Left lobe of liver (tissue), 2 donors: ENCODE measurements at regions not wholly inside any gene's neighbourhood (a gene's known extent, or its start where the extent isn't known, plus 50 kb on each side); places are given as distances from the start of the nearest gene placed in this dataset.
"Not testable (repeated sequence)": the region's sequence is repeated elsewhere in the genome, so short reads cannot be mapped to it uniquely, and the experiment has no call there.

ENCODE experiments used
- ATAC-seq: fragments of 200-7000 bp; cut with Tn5 transposase; one replicate; pipeline ENCODE4 v1.9.1; 2020; ENCODE audit warnings: mild to moderate bottlenecking, moderate library complexity
- DNase-seq: peaks from one replicate; pipeline ENCODE4 v3.0.0-alpha.2; 2020; ENCODE audit warnings: low spot score
- donor health status: DM: no; HTN: no; CAD: no; lungs with moderate emphysema.
- donor health status: DM: no; HTN: yes; CAD: no.

DNA sequence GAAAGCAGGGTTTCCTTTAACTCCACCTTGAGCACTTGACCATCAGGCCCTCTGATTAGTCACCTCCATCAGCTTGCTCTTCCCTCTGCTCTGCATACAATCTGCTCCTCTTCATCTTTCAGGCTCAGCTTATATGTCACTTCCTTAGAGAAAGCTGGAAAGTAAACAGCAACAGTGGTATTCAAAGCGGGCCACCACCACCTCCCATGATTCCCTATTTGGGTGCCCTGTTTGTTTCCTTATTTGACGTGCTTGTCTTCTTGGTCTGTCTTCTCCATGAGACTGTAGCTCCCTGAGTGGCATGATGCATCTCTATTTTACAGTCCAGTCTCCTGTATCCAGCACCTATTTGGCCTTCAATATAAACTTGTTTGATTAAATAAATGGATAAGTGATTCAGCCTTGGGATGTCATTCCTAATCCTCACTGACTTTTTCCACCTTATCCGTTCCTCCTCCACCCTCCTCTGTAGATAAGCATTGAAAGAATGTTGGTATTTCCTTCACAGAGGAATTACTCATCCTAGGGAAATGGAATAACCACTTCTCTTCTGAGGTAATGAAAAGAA is 102.8 kb upstream of the SGK1 start:
- DNase-seq (no peak), ATAC-seq (no peak)

- ATAC-seq (no peak), DNase-seq (no peak)
Observed at GRCh38 chr6:134419716-134420115, 101.8 kb upstream of the SGK1 start.

DNA sequence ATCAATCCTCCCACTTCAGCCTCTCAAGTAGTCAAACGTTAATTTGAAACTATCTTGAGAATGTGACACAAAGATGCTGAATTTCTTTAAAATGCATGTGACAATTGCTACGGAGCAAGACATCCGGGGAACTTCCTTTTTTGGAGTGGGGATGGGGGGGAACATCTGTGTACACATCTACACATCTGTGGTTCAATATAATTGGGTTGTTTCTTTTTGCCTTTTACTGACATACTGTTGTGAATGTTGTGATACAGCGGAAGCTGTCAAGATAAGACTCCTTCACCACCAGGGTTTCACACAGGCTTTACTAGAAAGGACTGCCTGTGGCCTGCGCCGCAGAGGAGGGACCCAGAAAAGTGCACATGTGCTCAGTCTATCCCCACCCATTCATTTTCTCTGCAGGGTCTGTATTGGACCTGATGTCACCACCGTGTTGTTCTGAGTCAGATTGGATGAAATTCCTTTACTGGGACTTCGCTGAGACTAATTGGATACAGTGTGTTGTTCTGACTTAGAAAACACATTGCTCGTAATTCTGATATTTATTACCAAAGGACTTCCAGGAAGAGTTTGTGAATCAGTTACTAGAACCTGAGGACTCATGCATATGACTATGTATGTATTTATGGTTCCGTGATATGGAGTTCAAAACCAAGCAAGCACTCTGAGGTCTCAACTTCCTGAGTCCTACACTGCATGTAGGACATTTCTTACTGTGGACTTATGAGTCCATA is 98.7 kb upstream of the SGK1 start:
- DNase-seq: no peak
- no peak for ATAC-seq

GRCh38 chr6:134415656-134416055 is 97.7 kb upstream of the SGK1 start:
- DNase-seq (no peak), ATAC-seq (no peak)

DNA sequence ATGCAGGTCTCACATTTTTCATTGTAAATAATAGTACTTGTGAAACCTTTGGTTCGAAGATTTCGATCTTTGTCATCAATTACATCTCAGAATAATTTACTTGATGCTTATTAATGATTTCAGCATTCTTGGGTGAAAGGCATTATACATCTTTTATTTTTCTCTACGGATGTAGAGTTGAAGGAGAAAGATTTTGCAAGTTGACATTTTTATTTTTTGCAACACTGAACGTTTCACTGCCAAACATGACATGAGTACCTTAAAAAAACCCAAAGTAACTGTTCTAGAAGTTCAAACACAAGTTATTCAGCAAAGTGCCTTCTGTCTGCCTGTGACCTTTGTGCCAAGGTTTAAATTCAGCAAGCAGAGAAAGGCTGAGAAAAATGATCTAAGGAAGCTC is 97.3 kb upstream of the SGK1 start:
- DNase-seq (no peak), ATAC-seq (no peak)

DNA sequence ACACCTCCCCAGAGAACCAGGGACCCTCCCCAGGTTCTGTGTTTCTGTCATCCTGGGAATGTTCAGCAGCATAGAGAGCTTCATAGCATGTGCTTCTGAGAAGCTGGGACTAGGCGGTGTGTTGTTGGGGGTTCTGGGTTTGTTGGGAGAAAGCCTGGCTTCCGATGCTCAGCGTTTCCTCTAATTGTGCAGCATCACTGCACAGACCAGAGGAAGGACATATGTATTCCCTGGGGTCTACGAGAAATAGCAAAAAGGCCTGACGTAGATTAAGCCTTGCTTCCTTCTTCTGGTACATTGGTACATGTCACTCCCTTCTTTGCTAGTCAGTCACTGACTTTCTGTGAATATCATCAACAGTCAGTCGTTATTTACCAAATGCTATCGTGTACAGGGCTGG is 96.9 kb upstream of the SGK1 start:
- DNase-seq (no peak), ATAC-seq (no peak)

DNA sequence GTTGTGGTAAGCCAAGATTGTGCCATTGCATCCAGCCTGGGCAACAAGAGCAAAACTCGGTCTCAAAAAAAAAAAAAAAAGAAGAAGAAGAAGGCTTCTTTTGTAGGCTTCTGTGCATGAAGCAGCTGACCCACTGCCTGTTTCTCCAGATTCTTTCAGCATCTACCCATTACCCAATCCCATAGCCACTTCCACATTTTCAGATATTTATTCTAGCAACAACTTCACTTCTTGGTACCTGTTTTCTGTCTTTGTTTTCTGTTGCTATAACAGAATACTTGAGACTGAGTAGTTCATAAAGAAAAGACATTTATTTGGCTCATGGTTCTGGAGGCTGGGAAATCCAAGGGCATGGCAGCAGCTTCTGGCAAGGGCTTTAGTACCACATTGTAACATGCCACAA is 95.3 kb upstream of the SGK1 start:
- DNase-seq (no peak), ATAC-seq (no peak)

- peak; percentile 42 for ATAC-seq
- DNase-seq: no peak
Observed at GRCh38 chr6:134410541-134410940, 92.6 kb upstream of the SGK1 start.

DNA sequence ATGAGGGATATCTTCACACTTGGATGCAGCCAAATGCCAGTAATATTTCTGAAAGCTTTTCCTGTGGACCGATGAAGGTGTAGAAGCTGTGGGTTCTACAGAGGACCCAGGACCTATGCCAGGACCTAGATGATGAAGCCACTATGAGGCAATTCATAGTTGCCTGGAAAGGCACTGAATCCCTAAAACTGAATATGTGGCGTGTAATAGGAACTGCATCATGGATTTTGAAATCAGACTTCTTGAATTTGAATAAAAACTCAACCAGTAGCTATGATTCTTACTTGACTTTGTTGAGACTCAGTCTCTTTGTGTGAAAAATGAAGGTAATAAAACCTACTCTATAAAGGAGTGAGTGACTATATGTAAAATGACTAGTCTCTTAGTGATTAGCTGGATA is 89.9 kb upstream of the SGK1 start:
- ATAC-seq (no peak), DNase-seq (no peak)

DNA sequence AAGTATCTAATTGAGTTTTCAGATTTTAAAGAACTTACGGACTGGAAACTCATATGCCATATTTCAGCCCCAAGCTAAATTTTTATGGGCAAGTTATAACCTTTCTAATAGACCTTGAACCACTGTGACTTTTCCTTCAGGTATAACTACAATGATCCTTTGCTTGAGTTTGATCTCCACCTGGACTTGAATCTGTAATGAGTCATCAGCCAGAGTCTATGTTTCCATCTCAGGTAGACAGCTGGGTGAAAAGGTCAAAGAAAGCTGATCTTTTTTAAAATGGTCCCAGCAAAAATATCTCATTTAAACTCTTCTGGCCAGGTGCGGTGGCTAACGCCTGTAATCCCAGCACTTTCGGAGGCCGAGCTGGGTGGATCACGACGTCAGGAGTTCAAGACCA is 88.4 kb upstream of the SGK1 start:
- no peak for DNase-seq
- ATAC-seq: no peak

DNA sequence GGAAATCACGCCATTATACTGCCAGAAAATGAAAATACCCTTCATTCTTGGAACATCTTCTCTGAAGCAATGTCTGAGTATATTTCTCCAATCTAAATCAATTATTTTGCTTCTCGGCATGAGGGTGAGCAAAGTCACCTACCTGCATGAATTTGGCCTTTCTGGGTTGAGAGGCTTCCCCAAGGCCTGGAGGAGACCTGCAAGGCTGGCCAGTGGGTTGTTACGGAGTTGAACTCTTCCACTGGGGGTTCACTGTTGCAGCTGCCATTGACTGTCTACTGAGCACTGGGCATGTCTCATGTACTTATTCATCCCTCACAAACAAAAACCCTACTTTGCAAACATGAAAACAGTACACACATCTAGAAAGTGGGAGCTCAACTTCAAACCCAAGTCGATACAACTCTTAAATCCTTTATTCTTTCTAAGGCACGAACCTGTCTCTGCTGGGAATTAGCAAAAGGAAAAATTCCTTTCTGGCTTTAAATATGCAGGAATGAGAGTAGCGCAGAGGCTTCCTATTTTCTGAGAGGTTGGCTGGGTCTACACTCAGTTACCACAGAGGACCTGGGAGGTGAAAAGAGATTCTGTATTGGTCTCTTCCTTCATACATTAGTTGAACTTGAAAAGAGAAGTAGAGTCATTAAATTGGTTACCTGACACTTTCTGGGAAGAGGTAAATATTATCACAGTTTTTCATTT is 87.6 kb upstream of the SGK1 start:
- no peak for DNase-seq

DNA sequence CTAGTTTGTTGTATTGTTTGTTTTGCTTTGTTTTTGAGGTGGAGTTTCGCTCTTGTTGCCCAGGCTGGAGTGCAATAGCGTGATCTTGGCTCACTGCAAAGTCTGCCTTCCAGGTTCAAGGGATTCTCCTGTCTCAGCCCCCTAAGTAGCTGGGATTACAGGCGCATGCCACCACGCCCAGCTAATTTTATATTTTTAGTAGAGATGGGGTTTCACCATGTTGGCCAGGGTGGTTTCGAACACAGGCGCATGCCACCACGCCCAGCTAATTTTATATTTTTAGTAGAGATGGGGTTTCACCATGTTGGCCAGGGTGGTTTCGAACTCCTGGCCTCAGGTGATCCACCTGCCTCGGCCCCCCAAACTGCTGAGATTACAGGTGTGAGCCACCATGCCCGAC is 85.4 kb upstream of the SGK1 start:
- not testable (repeated sequence) for ATAC-seq, DNase-seq

More for the DNA sequence above, 87.6 kb upstream of the SGK1 start:
- ATAC-seq: no peak

DNA sequence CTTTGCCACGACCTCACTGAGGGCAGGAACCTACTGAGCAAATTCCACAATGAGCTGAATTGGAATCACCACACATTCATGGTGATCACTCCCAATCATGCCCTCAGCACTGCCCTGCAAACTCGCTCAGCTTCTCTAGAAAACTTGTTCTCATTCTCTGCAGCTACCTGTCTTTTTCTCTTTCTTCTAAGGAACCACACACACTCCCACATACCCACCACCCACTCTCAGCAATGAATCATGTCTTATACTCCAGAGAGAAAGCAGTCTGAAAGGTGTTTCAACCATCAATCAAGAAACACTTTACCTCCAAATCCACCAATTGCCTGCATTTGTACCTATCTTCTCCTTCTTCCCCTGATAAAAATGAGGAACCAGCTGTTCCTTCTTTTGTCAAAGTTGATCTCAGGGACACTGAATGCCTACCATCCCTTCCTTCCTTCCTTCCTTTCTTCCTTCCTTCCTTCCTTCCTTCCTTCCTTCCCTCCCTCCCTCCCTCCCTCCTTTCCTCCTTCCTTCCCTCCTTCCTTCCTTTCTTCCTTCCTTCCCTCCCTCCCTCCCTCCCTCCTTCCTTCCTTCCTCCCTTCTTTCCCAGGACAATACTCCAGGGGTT is 84.6 kb upstream of the SGK1 start:
- ATAC-seq (no peak), DNase-seq (no peak)

- DNase-seq (no peak), ATAC-seq (no peak)
Observed at GRCh38 chr6:134400941-134401340, 83.0 kb upstream of the SGK1 start.

DNA sequence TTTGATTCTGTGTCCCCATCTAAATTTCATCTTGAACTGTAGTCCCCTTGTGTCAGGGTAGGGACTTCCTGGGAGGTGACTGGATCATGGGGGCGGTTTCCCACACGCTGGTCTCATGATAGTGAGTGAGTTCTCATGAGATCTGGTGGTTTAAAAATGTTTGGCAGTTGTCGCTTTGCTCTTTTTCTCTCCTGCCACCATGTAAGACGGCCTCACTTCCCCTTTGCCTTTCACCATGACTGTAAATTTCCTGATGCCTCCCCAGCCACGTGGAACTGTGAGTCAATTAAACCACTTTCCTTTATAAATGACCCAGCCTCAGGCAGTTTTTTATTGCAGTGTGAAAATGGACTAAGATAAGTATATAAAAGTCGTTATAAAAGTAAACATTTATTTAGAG is 80.5 kb upstream of the SGK1 start:
- no peak for ATAC-seq
- no peak for DNase-seq

- DNase-seq (no peak), ATAC-seq (no peak)
Observed at GRCh38 chr6:134397676-134398075, 79.8 kb upstream of the SGK1 start.

GRCh38 chr6:134394905-134395304 is 77.0 kb upstream of the SGK1 start:
- no peak for DNase-seq
- no peak for ATAC-seq

GRCh38 chr6:134394208-134394607 is 76.3 kb upstream of the SGK1 start:
- ATAC-seq (no peak), DNase-seq (no peak)

DNA sequence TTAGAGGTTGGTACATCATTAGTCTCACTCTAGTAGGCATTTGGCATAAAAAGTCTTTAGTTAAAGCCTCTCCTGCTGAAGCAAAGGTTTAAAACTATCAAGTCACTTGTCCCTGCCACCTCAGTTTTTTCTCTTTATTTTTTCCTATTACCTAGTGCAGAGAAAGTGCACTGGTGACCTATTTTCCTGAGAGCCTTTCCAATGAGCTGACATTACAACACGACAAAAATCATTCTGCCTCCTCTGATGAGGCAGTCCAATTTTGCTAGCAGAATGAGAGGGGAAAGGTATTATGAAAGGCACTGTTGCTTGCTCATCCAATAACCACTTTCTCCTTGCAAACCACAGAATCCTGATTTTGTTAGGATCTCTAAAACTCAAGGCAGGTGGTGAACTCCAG is 73.3 kb upstream of the SGK1 start:
- no peak for DNase-seq
- ATAC-seq: peak; percentile 31

DNA sequence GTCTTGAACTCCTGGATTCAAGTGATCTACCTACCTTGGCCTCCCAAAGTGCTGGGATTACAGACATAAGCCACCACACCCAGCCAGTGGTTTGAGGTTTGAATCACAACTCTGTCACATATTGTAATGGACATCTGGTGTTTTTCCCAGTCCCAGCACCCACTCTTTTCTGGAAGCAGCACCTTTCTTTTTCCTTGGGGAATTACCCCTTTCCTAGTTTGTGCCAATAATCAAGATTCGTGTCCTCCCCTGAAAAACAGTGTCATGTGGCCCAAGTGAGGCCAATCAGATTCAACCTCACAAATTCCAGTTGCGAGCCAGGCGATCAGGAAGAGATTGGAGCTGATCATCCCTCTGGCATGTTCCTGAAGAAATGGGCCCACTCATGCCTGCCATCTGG is 71.7 kb upstream of the SGK1 start:
- ATAC-seq: no peak
- no peak for DNase-seq

- no peak for ATAC-seq
- no peak for DNase-seq
Observed at GRCh38 chr6:134389129-134389528, 71.2 kb upstream of the SGK1 start.

DNA sequence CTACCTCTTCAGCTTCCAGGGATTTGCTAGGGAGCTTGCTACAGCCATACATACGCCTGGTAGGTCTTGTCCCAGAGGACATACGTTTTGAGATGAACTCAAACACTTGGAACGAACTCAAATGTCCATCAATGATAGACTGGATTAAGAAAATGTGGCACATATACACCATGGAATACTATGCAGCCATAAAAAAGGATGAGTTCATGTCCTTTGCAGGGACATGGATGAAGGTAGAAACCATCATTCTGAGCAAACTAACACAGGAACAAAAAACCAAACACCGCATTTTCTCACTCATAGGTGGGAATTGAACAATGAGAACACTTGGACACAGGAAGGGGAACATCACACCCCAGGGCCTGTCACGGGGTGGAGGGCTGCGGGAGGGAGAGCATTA is 68.6 kb upstream of the SGK1 start:
- ATAC-seq, DNase-seq: not testable (repeated sequence)
